ENCODE measurements at regions not wholly inside any gene's neighbourhood (a gene's known extent, or its start where the extent isn't known, plus 50 kb on each side); places are given as distances from the start of the nearest gene placed in this dataset.

DNA sequence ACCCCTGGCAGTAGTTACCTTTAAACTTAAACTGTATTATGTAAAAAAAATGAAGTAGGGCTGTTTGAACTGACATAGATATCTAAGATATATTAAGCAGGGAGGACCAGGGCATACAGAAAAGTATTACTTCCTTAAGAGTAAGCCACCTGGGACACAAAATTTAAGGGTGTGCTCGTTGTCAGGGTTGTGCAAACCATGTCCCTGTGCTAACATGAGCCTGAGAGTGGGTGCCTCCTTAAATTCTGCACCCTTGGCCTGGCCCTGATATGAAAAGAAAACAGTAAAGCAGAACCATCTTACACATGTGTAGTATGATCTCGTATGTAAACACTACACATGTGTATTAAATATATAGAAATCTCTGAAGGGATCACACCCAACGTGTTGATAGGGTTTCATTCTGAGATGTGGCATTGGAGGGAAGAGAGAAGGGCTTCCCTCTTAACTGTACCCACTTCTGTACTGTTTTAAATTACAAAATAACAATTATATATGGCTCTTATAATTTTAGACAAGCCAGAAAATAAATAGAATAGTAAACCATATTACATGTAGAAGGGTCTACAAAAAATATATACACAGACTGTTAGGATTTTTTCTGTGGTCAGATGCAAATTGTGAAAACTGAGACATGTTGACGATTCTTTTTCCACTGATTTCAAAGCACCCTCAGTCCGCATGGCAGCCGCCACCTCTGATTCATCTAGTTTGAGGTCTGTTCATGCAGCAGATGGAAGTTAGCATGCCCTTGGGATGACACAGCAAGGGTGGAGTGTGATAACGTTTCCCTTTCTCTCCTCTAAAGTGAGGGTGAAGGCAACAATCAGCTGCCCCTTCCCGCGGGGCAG lies 400.8 kb upstream of the PROK2 start:
- no peak for DNase-seq

DNA sequence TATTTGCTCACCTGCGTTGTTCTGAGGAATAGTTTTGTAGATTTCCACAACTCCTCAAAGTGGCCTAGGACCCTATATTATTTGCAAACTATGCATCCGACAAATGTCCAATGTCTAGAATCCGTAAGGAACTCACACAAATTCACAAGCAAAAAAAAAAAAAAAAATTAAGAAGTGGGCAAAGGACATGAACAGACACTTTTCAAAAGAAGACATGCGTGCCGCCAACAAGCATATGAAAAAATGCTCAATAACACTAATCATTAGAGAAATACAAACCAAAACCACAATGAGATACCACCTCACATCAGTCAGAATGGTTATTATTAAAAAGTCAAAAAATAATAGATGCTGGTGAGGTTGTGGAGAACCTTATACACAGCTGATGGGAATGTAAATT lies 398.5 kb upstream of the PROK2 start:
- no peak for DNase-seq

DNA sequence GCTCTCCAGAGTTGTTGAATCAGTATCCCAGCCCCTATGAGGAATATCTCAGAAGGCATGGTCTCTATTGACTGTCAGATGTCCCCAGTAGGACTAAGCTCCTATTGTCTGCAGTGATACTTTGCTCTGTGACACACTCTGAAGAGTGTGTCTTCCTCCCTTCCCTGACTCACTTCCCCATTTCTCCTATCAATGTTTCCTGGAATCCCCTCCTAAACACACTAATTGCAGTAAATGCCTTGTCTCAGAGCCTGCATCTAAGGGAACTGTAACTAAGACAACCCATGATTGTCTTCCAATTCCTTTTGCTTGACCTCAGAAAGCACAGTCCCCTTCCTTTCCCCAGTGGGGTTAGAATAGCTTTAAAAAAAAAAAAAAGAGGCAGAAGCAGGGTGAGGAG lies 397.3 kb upstream of the PROK2 start:
- DNase-seq: no peak

DNA sequence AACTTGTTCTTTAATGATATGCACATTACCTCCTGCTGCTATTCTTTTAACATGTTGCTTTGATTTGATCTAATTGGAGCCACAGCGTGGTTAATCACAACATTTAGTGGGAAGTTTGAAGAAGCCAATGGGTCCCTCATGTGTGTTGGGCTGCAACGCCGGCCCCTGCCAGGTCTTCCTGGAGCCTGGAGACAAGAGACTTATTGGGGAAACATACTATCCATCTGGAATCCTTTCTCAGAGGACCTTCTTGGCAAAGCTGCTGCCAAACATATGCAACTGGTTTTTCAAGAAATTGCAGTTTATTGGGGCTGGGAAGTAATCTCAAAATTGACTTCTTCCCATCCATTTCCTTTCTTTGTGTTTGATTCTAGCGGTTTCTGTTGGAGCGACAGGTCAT lies 396.3 kb upstream of the PROK2 start:
- no peak for DNase-seq

DNA sequence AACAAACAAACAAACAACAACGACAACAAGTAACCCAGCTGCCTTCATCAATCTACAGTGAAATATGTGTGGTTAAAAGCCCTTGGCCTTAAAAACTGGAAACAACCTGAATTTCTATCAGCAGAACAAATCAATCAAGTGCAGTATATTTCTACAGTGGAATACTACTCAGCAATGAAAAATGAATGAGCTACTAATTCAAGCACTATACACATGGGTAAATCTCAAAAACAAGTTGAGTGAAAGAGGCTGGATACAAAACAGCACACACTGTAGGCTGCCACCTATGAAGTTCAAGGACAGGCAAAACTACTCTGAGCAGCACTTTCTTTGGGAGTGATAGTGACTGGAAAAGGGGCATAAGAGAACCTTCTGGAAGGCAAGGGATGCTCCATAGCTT lies 395.5 kb upstream of the PROK2 start:
- DNase-seq: no peak

DNA sequence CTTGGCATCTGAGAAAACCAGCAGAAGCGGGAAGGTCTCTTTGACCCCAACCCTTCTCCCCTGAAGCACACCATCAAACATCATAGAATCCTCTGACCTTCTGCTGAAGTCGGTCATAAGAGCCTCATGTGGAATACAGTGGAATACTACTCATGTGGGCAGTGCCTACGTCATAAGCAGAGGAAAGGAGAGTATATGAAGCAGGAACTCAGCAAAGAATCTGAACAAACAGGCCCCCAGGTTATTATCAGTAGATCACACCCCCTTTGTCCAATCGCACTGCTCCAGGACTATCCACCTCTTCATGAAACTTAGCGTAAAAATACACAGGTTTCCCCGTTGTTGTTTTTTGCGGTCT lies 394.1 kb upstream of the PROK2 start:
- no peak for DNase-seq

DNA sequence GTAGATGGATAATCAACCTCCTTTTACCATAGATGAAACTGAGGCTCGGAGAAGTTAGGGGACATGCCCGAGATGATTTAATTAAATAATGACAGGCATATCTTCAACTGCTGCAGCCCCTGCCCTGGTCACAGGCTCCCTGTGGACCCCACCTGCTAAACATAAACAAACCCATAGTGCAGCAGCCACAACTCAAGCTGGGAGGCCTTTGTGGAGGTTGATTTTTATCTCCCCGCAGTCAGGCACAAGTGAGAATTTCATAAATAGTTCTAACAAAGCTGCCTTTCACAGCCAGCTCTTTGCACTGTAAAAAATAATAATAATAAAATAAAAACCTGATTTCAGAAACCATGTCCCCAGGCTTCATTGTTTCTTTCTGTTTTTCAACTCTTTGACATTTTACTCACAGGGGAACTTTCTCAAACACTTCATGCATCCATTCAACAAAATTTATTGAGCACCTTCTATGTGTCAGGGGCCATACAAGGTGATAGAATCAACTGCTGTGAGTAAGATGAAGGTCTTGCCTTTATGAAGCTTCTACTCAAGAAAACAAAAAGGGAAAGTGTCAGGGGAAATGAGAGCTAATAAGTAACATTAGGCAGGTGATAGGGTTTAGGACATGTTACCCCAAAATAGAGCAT lies 393.6 kb upstream of the PROK2 start:
- DNase-seq: no peak

DNA sequence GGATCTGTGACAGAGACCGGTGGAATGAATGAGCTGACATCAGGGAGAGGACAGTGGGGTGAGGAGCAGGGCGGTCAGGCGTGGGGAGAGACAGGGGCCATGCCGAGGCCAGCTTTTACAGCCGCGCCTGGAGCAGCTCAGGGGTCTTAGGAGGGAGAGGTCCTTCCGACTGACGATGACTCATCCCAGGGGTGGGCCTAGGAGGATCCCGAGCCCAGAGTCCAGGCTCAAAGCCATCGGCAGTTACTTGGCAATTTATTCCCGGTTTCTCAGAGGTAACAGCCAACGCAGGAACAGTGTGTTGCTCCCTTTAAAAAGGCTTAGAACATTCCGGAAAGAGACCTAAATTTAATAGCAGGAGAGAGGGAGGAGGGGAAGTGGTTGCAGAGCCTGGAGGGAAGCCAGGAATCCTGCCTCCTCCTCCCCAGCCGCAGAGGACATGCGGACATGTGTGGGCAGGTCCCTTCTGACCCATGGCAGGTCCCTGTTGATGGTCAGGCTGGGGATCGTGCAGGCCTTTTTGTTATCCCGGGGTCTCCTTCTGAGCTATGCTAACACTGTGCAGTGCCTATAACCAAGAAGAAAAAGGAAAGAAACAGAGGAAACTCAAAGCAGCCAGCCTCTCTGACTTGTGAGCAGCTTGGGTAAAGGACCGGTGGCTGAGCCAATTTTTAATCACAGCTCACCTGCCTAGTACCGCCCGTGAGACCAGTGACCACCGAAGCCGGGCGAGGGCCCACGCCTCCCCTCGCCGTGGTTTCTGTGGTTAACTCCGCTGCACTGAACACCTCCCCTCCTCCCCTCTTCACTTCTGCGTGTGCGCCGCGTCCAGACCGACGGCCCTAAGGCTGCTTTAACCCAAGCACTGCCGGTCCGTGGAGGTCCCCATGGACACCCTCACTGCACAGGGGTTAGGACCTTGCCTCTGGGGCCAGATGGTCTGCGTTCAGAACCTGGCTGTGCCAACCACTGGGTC lies 392.4 kb upstream of the PROK2 start:
- DNase-seq: no peak

DNA sequence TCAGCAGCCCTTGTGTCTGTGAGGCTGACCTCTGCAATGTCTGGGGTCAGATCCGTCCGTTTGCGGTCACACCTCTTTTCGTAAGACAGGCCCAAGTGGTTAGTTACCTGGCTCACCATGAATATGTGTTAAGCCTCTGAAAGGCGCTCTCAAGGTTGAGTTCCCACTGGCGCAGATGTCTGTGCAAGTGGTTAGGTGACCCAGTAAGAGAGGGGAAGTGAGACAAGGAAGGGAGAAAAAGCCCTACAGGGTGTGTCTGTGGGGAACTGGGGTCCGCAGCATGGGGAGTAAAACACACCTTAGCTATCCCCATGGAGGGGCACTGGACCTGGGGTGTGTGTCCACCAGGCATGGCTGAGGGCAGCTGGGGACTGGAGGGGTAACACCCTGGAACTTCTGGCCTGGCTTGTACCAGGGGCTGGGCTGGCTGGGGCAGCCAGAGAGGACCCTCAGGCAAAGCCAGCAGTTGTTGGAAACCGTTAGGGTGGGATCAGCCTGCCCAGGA lies 391.6 kb upstream of the PROK2 start:
- DNase-seq: no peak

DNA sequence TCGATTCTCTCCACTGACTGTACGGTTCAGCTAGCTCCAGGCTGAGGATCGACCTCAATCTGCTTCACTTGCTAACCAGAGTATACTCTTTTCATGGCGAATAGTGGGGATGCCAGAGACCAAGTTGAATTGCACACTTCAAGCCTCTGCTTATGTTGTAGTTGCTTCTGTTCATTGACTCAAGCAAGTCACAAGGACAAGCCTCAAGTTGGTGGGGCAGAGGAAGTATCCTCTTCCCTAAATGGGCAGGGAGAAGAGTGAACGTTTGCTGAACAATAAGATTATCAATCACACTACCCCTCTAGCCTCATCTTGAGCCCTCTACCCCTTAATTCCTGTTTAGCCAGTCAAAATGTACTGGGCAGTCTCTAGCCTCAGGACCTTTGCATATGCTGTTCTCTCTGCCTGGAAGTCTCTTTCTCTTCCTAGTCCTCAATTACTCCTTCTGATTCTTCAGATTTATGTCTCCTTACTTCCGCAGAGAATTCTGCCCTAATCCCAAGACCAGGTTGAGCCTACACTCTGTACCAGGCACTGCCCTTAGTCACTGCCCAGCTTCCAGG lies 390.4 kb upstream of the PROK2 start:
- no peak for DNase-seq

DNA sequence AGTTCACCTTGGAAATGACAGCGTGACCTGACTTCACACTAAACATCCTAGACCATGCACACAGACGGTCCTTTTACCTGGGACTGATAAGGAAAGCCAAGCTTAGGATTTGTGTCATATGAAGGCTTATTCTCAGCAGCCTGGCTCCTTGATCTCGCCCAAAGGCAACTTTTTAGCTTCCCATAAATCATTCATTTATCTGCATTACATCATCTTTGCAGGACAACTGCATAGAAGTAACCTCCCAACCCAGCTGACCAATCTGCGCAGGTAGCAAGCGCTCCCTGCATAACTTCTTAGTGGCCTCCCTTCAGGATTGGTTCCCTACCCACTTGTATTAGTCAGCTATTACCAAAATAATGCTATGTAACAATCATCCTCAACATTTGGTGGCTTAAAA lies 389.9 kb upstream of the PROK2 start:
- no peak for DNase-seq

DNA sequence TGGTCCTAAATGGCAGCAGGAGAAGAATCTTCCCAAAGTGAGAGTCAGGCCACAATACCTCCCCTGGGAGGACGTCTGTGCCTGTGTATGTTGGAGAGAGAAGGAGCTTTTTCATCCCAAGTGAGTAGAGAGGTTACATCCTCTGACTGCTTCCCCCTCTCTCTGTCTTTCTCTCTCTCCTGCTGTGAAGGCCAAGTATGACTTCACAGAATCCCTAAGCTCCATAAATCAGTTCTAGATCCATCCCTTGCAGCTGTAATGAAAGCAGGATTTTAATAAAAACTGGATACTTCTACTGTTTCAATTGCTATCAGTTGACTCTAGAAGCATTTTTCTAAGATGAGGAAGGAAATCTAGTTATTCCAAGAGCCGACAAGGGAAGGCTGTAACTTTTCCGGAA lies 389.1 kb upstream of the PROK2 start:
- no peak for DNase-seq

DNA sequence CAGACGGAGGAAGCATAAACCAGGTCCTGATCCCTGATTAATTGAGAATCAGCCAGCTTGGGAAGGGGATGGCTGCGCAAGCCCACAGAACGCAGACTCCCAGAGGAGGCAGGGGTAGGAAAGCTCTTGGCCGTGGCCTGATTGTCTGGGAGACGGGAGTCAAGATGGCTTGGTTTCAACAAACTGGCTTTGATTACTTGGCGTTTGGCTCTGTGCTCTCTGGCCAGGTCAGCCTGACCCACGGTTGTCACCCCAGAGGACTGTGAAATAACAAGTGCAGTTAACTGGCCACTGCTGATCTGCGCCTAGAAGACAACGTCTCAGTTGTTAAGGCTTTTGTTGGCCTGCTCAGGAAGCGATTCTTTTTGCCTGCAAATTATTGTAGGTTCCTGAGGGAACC lies 387.0 kb upstream of the PROK2 start:
- no peak for DNase-seq

DNA sequence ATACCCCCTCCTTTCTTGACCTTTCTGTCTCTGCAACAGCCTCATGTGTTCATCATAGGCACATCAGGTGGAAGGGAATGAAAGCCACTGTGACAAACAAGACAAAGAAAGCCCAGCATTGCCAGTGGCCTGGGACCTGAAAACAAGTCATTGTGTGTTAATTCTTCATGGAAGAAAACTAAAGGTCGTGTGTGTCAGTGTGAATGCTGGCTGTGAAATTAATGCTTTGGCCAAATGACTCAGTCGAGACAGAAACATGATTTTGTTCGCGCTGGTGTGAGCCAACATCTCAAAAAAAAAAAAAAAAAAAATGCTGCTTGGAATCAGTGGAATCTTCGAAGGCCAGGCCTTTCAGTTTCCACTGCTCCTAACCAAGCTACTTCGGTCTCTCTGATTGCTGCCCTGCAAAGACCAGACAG lies 386.5 kb upstream of the PROK2 start:
- no peak for DNase-seq

DNA sequence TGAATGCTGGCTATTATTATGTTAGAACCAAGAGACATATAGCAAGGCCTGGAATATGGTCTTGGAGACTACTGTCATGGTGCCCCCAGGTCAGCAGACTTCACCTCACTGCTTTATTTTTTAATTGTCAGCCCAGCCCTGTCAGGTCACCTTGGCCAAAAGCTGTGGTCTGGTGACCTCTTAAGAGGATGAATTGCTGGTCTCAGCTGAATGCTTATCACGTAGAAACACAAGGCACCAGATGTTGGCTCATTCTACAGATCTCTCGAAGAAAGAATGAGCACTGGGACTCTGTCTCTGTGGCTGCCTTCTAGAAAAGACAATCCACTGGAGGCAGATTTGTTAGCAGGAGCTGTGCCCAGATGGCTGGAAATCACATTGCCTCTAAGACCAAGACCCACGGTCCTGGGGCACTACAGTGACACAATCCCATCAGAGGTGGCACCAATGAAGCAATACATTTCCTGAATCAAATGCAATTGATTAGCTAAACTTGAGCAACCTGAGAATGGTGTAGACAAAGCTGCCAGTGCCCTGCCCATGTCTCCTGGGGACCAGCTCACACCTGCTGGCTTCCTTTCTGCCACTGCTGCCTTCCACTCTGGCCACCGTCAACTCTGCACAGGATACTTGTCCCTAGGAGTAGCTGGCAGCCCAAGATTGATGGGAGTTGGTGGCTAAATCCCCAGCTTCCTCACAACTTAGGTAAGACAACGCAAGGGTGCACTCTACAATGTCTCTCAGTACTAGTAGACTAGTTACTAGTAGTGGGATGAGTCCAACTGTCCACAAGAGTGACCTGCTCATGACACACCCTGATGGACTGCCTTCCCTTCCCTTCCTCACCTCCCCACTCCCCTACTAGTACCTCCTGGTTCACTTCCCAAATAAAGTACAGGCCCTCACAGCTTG lies 384.9 kb upstream of the PROK2 start:
- DNase-seq: no peak

DNA sequence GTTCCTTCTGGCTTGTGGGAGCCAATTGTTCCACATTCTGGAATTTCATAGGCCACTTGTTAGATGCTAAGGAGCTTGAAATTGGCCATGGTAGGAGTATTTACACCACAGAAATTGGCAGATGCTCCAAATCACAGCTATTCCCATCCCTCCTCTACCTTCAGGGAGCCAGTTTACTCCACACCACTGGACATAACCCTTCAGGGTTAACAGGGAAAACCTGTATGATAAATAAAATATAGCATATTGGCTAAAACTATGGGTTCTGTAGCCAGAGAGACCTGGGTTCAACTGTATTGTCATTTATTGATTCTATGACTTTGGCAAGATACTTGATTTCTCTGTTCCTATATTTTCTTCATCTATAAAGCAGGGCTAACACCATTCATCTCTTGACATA lies 384.2 kb upstream of the PROK2 start:
- no peak for DNase-seq

DNA sequence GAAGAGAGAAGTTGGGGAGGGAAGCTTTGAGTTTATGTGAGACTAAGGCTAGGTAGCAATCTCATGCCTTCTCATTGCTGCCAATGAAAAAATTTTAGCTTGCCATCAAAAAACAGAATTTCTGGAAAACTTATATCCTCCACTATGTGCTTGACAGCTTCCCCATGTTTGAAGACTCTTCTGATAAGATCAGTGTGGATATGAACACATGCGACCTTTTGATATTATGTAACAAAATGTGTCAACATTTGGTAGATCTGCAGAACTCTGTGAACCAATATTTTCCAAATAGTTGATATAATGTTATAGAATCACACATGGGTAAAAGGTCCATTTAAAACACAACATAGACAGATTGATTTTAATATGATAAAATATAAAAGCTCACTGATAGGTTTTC lies 380.9 kb upstream of the PROK2 start:
- no peak for DNase-seq

DNA sequence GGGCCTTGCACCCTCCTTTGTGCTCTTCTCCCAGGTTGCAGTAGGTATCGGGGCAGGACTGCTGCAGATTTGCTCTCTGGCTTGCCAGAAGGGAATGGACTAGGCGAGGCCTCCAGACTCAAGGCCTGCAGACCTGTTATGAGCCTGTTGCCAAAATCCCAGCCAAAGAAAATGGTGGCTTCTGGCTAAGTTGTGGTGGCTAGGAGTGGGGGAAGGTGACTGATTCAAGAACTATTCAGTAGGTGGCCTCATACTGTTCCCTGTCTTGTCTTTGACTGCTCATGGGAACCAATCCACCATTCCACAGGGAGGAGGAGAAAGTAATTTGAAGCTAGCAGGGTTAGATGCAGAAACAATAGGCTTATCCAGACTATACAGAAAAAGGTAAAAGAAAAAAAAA lies 380.4 kb upstream of the PROK2 start:
- no peak for DNase-seq

DNA sequence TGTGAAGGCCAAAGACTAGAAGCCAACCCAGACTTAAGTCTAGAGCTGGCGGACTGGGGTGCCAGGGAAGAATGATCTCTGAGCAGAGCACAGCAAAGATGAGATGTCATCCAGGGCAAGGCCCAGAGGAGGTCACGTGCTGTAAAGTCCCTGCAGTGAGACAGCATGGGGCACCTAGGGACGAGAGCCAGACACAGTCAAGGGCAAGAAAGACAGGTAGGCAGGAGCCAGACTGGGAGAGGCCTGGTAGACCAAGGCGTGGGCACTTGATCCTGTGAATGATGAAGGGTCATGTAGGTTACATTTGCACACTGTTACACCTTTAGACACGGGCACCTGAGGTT lies 379.7 kb upstream of the PROK2 start:
- no peak for DNase-seq

DNA sequence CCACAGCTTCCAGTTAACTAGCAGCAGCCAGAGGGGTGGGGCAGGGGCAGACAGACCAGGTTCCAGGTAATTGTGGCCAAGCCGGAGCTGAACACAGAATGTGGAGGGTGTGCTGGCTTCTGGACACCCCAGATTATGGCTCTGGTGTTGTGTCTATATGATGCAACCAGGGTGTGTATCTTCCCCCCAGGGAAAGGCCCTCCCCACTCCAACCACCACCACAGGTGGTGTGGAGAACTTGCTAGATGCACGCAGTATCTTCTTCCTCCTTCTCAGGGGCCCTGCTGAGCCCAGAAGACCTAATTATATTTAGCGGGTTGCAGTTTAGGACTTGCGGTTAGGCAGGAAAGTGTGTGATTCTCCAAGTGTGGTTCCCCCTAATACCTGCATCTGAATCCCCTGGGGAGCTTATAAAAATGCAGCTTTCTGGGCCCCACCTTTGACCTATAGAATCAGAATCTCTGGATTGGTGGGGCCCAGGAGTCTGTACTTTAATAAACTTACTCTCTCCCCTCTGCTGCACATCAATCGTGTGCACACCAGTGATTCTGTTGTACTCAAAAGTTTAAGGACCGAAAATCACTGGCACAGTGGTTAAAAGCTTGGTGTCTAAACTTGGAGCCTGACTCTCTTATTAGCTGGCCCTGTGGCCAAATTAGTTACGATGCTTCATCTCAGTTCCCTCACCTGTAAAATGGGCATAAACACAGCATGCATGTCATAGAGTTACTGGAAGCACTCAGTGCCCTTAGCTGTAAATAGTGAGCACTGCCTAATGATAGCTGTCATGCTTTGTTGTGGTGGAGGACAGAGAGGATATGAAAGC lies 379.1 kb upstream of the PROK2 start:
- no peak for DNase-seq

DNA sequence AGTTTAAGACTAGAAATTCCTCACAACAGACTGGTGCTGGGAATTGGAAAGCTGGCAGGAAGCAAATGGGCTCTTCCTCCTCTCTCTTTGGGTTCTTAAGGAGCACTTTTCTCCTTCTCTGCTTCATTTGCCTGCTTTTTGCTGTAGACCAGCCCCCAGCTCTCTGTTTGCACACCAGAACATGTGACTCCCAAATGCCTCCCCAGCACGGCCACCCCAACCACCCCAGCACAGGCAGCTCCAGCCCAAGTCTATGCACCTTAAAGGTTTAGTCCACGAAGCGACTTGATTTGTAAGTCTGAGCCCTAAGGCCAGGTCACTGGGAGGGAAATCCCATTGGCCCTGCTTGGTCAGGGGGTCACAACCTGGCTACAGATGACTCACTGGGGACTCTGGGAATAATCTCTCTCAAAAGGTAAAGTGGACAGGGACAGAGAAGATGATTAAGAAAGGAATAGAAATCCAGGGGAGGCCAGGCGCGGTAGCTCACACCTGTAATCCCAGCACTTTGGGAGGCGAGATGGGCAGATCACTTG lies 377.8 kb upstream of the PROK2 start:
- no peak for DNase-seq

Measured in CD4-positive, alpha-beta T cell treated with Interleukin-4 for 4 hours (primary cell).